Epidermal melanocyte (primary cell): ENCODE measurements at regions not wholly inside any gene's neighbourhood (a gene's known extent, or its start where the extent isn't known, plus 50 kb on each side); places are given as distances from the start of the nearest gene placed in this dataset.

Experiments used
- DNase-seq: peaks from one replicate; pipeline ENCODE4 v3.0.0; 2011; ENCODE audit warnings: low spot score; ENCODE audit not compliant: insufficient read length

- no peak for DNase-seq
Measured at GRCh38 chr17:413706-414380, 61.2 kb upstream of the RPH3AL start.

- no peak for DNase-seq
Measured at GRCh38 chr17:413016-413350, 60.4 kb upstream of the RPH3AL start.

GRCh38 chr17:412211-413015 lies 59.8 kb upstream of the RPH3AL start:
- no peak for DNase-seq

- DNase-seq, result no peak
Measured at GRCh38 chr17:411421-412120, 59.0 kb upstream of the RPH3AL start.

GRCh38 chr17:410543-411401 lies 58.2 kb upstream of the RPH3AL start:
- DNase-seq, result no peak

GRCh38 chr17:409848-410542 lies 57.4 kb upstream of the RPH3AL start:
- peak; percentile 91 for DNase-seq

- no peak for DNase-seq
Measured at GRCh38 chr17:409308-409847, 56.8 kb upstream of the RPH3AL start.

- no peak for DNase-seq
Measured at GRCh38 chr17:404703-405102, 52.1 kb upstream of the RPH3AL start.
